SU-DHL-6 (cell line): ENCODE measurements at regions not wholly inside any gene's neighbourhood (a gene's known extent, or its start where the extent isn't known, plus 50 kb on each side); places are given as distances from the start of the nearest gene placed in this dataset.

Experiments used
- H2AFZ ChIP-seq: fragments of 200-600 bp; sonication (generic); 2 replicates; pipeline ENCODE4 v1.6.1; 2014; ENCODE audit warnings: low read depth, mild to moderate bottlenecking, moderate library complexity, mixed read lengths, antibody characterized with exemption, low read length; ENCODE audit not compliant: severe bottlenecking
- H3F3A ChIP-seq: fragments of 200-600 bp; shearing (Covaris generic); 2 replicates; pipeline ENCODE4 v1.6.0; 2016; ENCODE audit warnings: antibody characterized with exemption, mild to moderate bottlenecking; ENCODE audit not compliant: insufficient read depth
- H3K27ac ChIP-seq: fragments of 200-600 bp; sonication (generic); 2 replicates; pipeline ENCODE4 v1.5.1; 2016; ENCODE audit warnings: low read depth, mild to moderate bottlenecking, low read length, moderate library complexity, mixed read lengths
- H3K27me3 ChIP-seq: fragments of 200-600 bp; sonication (generic), shearing (Covaris generic); 2 replicates; pipeline ENCODE4 v1.6.0; 2014; ENCODE audit warnings: mild to moderate bottlenecking, low read length
- H3K36me3 ChIP-seq: fragments of 200-600 bp; sonication (generic); 2 replicates; pipeline ENCODE4 v1.6.1; 2014; ENCODE audit warnings: mild to moderate bottlenecking, low read length, mixed read lengths
- H3K4me2 ChIP-seq: fragments of 300-600, 200-600 bp; shearing (Covaris generic), sonication (generic); 2 replicates; pipeline ENCODE4 v1.6.0; 2014; ENCODE audit warnings: low read length, low read depth, mild to moderate bottlenecking; ENCODE audit not compliant: poor library complexity, severe bottlenecking
- H3K4me3 ChIP-seq: fragments of 200-600 bp; sonication (generic); 2 replicates; pipeline ENCODE4 v1.5.1; 2014; ENCODE audit warnings: antibody characterized with exemption, low read length, mild to moderate bottlenecking, mixed read lengths; ENCODE audit not compliant: insufficient read depth, poor library complexity, severe bottlenecking
- H3K79me2 ChIP-seq: fragments of 200-600 bp; sonication (generic); 2 replicates; pipeline ENCODE4 v1.6.1; 2014; ENCODE audit warnings: mild to moderate bottlenecking, low read length, moderate library complexity; ENCODE audit not compliant: insufficient read depth
- H3K9ac ChIP-seq: fragments of 200-600 bp; sonication (generic); 2 replicates; pipeline ENCODE4 v1.7.0; 2014; ENCODE audit warnings: mild to moderate bottlenecking, low read length
- H3K9me2 ChIP-seq: fragments of 200-600 bp; sonication (generic); replicated peaks from 2 replicates; pipeline ENCODE4 v1.6.1; 2014; ENCODE audit warnings: low read length; ENCODE audit not compliant: insufficient read depth
- H3K9me3 ChIP-seq: fragments of 200-600 bp; sonication (generic); 2 replicates; pipeline ENCODE4 v1.6.1; 2014; ENCODE audit warnings: low read length, mixed read lengths; ENCODE audit not compliant: insufficient read depth
- H4K20me1 ChIP-seq: fragments of 200-600 bp; sonication (generic); 2 replicates; pipeline ENCODE4 v1.6.1; 2014; ENCODE audit warnings: low read depth, mild to moderate bottlenecking, antibody characterized with exemption, low read length, moderate library complexity, mixed read lengths
- CTCF ChIP-seq: fragments of 200-600 bp; sonication (generic); IDR thresholded peaks from one replicate; pipeline ENCODE4 v1.5.1; 2017; ENCODE audit warnings: antibody characterized with exemption, mild to moderate bottlenecking, low read length, moderate library complexity; ENCODE audit not compliant: insufficient read depth, poor library complexity, severe bottlenecking
- EZH2phosphoT487 ChIP-seq: fragments of 200-600 bp; sonication (generic), shearing (Covaris generic); conservative IDR thresholded peaks from 2 replicates; pipeline ENCODE4 v1.6.1; 2018; ENCODE audit warnings: mild to moderate bottlenecking, antibody characterized with exemption, low read length, moderate library complexity, mixed read lengths

GRCh38 chr2:215752991-215753390, 260.4 kb downstream of the MREG start:
- H3K9me3 ChIP-seq, result no peaks in the 10 kb centered on the region
- no peak overlapping the region for H3K4me3 ChIP-seq
- no peaks in the 10 kb centered on the region for H3K27me3 ChIP-seq
- H3F3A ChIP-seq, result no peaks in the 10 kb centered on the region
- H2AFZ ChIP-seq, result no peak overlapping the region
- H3K79me2 ChIP-seq, result no peaks in the 10 kb centered on the region
- H4K20me1 ChIP-seq, result no peaks in the 10 kb centered on the region
- H3K4me2 ChIP-seq, result no peak overlapping the region
- no peaks in the 10 kb centered on the region for H3K9me2 ChIP-seq
- H3K9ac ChIP-seq, result no peak overlapping the region
- H3K36me3 ChIP-seq, result no peaks in the 10 kb centered on the region
- no peak overlapping the region for H3K27ac ChIP-seq
- TF ChIP-seq EZH2phosphoT487, result no peak
- no peak for TF ChIP-seq CTCF

- Histone ChIP-seq H3K9me2 (no peaks in the 10 kb centered on the region), H3K79me2 (no peaks in the 10 kb centered on the region), H3K27ac (no peak overlapping the region), H2AFZ (no peak overlapping the region), H3F3A (no peaks in the 10 kb centered on the region), H3K27me3 (no peaks in the 10 kb centered on the region), H3K9ac (no peak overlapping the region), H3K4me2 (no peak overlapping the region), H4K20me1 (no peaks in the 10 kb centered on the region), H3K9me3 (no peaks in the 10 kb centered on the region), H3K36me3 (no peaks in the 10 kb centered on the region), H3K4me3 (no peak overlapping the region)
- no peak for TF ChIP-seq CTCF
- TF ChIP-seq EZH2phosphoT487, result no peak
Observed at GRCh38 chr2:215752436-215752835, 260.9 kb downstream of the MREG start.

DNA sequence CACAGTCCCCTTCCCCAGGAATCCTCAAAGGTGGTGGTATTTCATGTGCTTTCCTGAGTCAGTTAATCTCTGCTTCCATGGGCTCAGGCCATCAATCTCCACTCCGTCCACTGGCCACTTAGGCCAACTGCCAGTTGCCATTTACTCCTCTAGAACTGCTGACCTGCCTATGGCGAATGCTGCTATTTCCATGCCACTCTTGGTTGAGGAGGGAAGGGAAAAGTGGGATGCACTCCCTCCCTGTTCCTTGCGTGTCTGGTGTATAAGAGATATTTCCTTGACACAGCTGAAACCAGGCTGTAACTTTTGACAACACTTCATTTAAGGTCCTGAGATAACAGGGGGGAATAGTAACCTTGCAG, 261.5 kb downstream of the MREG start:
- no peak overlapping the region for H3K4me3 ChIP-seq
- no peaks in the 10 kb centered on the region for H4K20me1 ChIP-seq
- no peaks in the 10 kb centered on the region for H3K36me3 ChIP-seq
- H2AFZ ChIP-seq, result no peak overlapping the region
- no peak overlapping the region for H3K4me2 ChIP-seq
- no peaks in the 10 kb centered on the region for H3K79me2 ChIP-seq
- no peak overlapping the region for H3K9ac ChIP-seq
- H3K27me3 ChIP-seq, result no peaks in the 10 kb centered on the region
- H3K27ac ChIP-seq, result no peak overlapping the region
- no peak for TF ChIP-seq EZH2phosphoT487
- no peak for TF ChIP-seq CTCF
- no peaks in the 10 kb centered on the region for H3K9me2 ChIP-seq
- H3K9me3 ChIP-seq, result no peaks in the 10 kb centered on the region
- H3F3A ChIP-seq, result no peaks in the 10 kb centered on the region
